Esophagus muscularis mucosa (tissue), 4 donors: ENCODE measurements at regions not wholly inside any gene's neighbourhood (a gene's known extent, or its start where the extent isn't known, plus 50 kb on each side); places are given as distances from the start of the nearest gene placed in this dataset.
A peak's percentile ranks its signal among the peaks of the same experiment; 100 is the strongest.
"Not testable (repeated sequence)": the region's sequence is repeated elsewhere in the genome, so short reads cannot be mapped to it uniquely, and the experiment has no call there.

Source experiments
- DNase-seq: peaks from one replicate; pipeline ENCODE4 v3.0.0-alpha.2; 2017; ENCODE audit errors: extremely low spot score
- H3K27ac ChIP-seq, 4 donors: fragments of 200-600 bp; sonication (generic); replicated peaks in 1 of 4; 1 replicate in 3 of 4; 2 replicates in 1 of 4; pipeline ENCODE4 v1.5.1; 2016 to 2019; ENCODE audit warnings: mild to moderate bottlenecking in 1 of 4
- H3K27me3 ChIP-seq, 4 donors: fragments of 200-600 bp; sonication (generic); one replicate each; pipeline versions ENCODE4 v1.5.1 to v1.6.0; 2016 to 2019
- H3K36me3 ChIP-seq, 4 donors: fragments of 200-600 bp; sonication (generic); one replicate each; pipeline ENCODE4 v1.5.1; 2016 to 2019
- H3K4me1 ChIP-seq, 4 donors: fragments of 200-600 bp; sonication (generic); one replicate each; pipeline ENCODE4 v1.5.1; 2016 to 2019
- H3K4me3 ChIP-seq, 4 donors: fragments of 200-600 bp; sonication (generic); 1 replicate in 2 of 4; 2 replicates in 2 of 4; pipeline ENCODE4 v1.5.1; 2016 to 2019; ENCODE audit warnings: mild to moderate bottlenecking in 4 of 4, moderate library complexity in 1 of 4
- H3K9me3 ChIP-seq, 4 donors: fragments of 200-600 bp; sonication (generic); 1 replicate in 3 of 4; 2 replicates in 1 of 4; pipeline ENCODE4 v1.5.1; 2016 to 2019
- CTCF ChIP-seq, 3 experiments: fragments of 200-600 bp in 2 of 3; fragments of 450-650 bp in 1 of 3; sonication (generic) in 2 of 3; IDR thresholded peaks; one replicate each; pipeline ENCODE4 v1.5.1; 2017 to 2019; ENCODE audit warnings: antibody characterized with exemption in 3 of 3, mild to moderate bottlenecking in 2 of 3, moderate library complexity in 1 of 3
- EP300 ChIP-seq: sonication (generic); formaldehyde crosslinking; IDR thresholded peaks from one replicate; pipeline ENCODE4 v1.6.1; 2017; ENCODE audit warnings: antibody characterized with exemption
- POLR2A ChIP-seq: fragments of 450-650 bp; IDR thresholded peaks from one replicate; pipeline ENCODE4 v1.6.1; 2017; ENCODE audit warnings: antibody characterized with exemption, moderate library complexity, mild to moderate bottlenecking, low read depth
- POLR2AphosphoS5 ChIP-seq, 2 donors: sonication (generic); formaldehyde crosslinking; IDR thresholded peaks; one replicate each; pipeline ENCODE4 v1.6.1; 2017; ENCODE audit warnings: antibody characterized with exemption in 2 of 2
- WGBS: methylation state at CpG from one replicate; pipeline ENCODE4 v1.1.5; 2018; 5-methylcytosine and 5-hydroxymethylcytosine counted together
- intact Hi-C: fragments of 100-400 bp; cut with DNase I; formaldehyde crosslinking; loops from one replicate; pipeline ENCODE4 v1.15.1; 2023

- WGBS: 62% methylated on average over 2 of the region's 2 CpGs
- TF ChIP-seq CTCF (IDR thresholded peaks at IDR 0.05): no peak
- no peak for TF ChIP-seq POLR2A
- TF ChIP-seq EP300: no peak
- no peak for TF ChIP-seq POLR2AphosphoS5 (IDR thresholded peaks at IDR 0.05)
- Histone ChIP-seq H3K27me3 (no peaks in the 10 kb centered on the region), H3K9me3 (no peaks in the 10 kb centered on the region), H3K27ac (no peak overlapping the region), H3K36me3 (no peaks in the 10 kb centered on the region), H3K4me3 (no peak overlapping the region), H3K4me1 (no peaks in the 10 kb centered on the region)
- DNase-seq: no peak
- intact Hi-C loops: no loop called here
Measured at GRCh38 chrX:115427861-115428410, 133.0 kb upstream of the PLS3 start.

- H3K9me3 ChIP-seq, H3K4me3 ChIP-seq, H3K27ac ChIP-seq, H3K27me3 ChIP-seq, H3K4me1 ChIP-seq, intact Hi-C loops, DNase-seq, H3K36me3 ChIP-seq: not testable (repeated sequence)
- 90% methylated on average over 7 of the region's 7 CpGs for WGBS
Measured at GRCh38 chrX:115434834-115435233, 126.1 kb upstream of the PLS3 start.

GRCh38 chrX:115437841-115438595, 123.0 kb upstream of the PLS3 start:
- DNase-seq: no peak
- WGBS: 64% methylated on average over 5 of the region's 5 CpGs
- Histone ChIP-seq H3K4me1 (no peaks in the 10 kb centered on the region), H3K27ac (no peak overlapping the region), H3K36me3 (no peaks in the 10 kb centered on the region), H3K9me3 (no peaks in the 10 kb centered on the region), H3K4me3 (no peak overlapping the region), H3K27me3 (peaks cover 0 to 3% (median 0%) of the 10 kb centered on the region in 4 donors)
- intact Hi-C loops: no loop called here
- no peak for TF ChIP-seq POLR2A
- TF ChIP-seq CTCF (IDR thresholded peaks at IDR 0.05): no peak
- no peak for TF ChIP-seq EP300
- no peak for TF ChIP-seq POLR2AphosphoS5 (IDR thresholded peaks at IDR 0.05)

GRCh38 chrX:115448146-115448545, 112.8 kb upstream of the PLS3 start:
- Histone ChIP-seq H3K27me3 (peaks cover 0 to 9% (median 0%) of the 10 kb centered on the region in 4 donors), H3K27ac (no peak overlapping the region), H3K36me3 (no peaks in the 10 kb centered on the region), H3K4me3 (no peak overlapping the region), H3K4me1 (peaks cover 0 to 3% (median 0%) of the 10 kb centered on the region in 4 donors), H3K9me3 (no peaks in the 10 kb centered on the region)
- no peak for DNase-seq
- WGBS: 58% methylated on average over 2 of the region's 2 CpGs
- intact Hi-C loops: no loop called here
- TF ChIP-seq POLR2A: no peak
- no peak for TF ChIP-seq CTCF (IDR thresholded peaks at IDR 0.05)
- no peak for TF ChIP-seq POLR2AphosphoS5 (IDR thresholded peaks at IDR 0.05)
- TF ChIP-seq EP300: no peak

GRCh38 chrX:115449742-115450141, 111.2 kb upstream of the PLS3 start:
- H3K27me3 ChIP-seq: no peaks in the 10 kb centered on the region
- intact Hi-C loops: loop anchor here (10.0 kb wide), 1 partner anchor 195 kb away; no protein-coding TSS in a partner anchor

More at GRCh38 chrX:115449742-115450141, 111.2 kb upstream of the PLS3 start:
- Histone ChIP-seq H3K4me3 (no peak overlapping the region), H3K27ac (no peak overlapping the region), H3K9me3 (no peaks in the 10 kb centered on the region), H3K4me1 (peaks cover 0 to 3% (median 0%) of the 10 kb centered on the region in 4 donors), H3K36me3 (no peaks in the 10 kb centered on the region)
- WGBS: 40% methylated on average over 4 of the region's 4 CpGs
- TF ChIP-seq POLR2AphosphoS5 (IDR thresholded peaks at IDR 0.05): peak in 1 of 2 donors; percentile 34
- TF ChIP-seq CTCF (IDR thresholded peaks at IDR 0.05): no peak
- DNase-seq: no peak
